GM23338 (cell line): ENCODE measurements at regions not wholly inside any gene's neighbourhood (a gene's known extent, or its start where the extent isn't known, plus 50 kb on each side); places are given as distances from the start of the nearest gene placed in this dataset.
"Not testable (repeated sequence)": the region's sequence is repeated elsewhere in the genome, so short reads cannot be mapped to it uniquely, and the experiment has no call there.

Experiments used
- CREB1 ChIP-seq: fragments of 250-450 bp; sonication (Bioruptor Pico); IDR thresholded peaks from 2 replicates; pipeline ENCODE4 v1.5.0; 2020; ENCODE audit warnings: low read depth, mild to moderate bottlenecking, moderate library complexity
- EZH2 ChIP-seq: fragments of 200-600 bp; sonication (generic); IDR thresholded peaks from one replicate; pipeline ENCODE4 v1.8.0; 2017; ENCODE audit warnings: antibody characterized with exemption, mild to moderate bottlenecking, low read depth; ENCODE audit not compliant: unreplicated experiment
- EZH2phosphoT487 ChIP-seq: fragments of 200-600 bp; sonication (generic); IDR thresholded peaks from one replicate; pipeline ENCODE4 v1.8.1; 2018; ENCODE audit warnings: antibody characterized with exemption; ENCODE audit not compliant: unreplicated experiment
- NANOG ChIP-seq: IDR thresholded peaks from 2 replicates; pipeline ENCODE4 v1.6.1; 2016; ENCODE audit warnings: antibody characterized with exemption, borderline replicate concordance
- POLR2AphosphoS5 ChIP-seq: IDR thresholded peaks from 2 replicates; pipeline ENCODE4 v1.6.1; 2016; ENCODE audit warnings: antibody characterized with exemption, low read depth
- ZNF114 ChIP-seq: fragments of 250-450 bp; sonication (Bioruptor Pico); IDR thresholded peaks from 2 replicates; pipeline ENCODE4 v1.5.0; 2020; ENCODE audit warnings: mild to moderate bottlenecking, moderate library complexity
- ZNF331 ChIP-seq: fragments of 250-450 bp; sonication (Bioruptor Pico); IDR thresholded peaks from 2 replicates; pipeline ENCODE4 v1.5.0; 2020; ENCODE audit warnings: low read depth, mild to moderate bottlenecking, moderate library complexity
- TF ChIP-seq, protein P1 (sequence below), 2 experiments: fragments of 200-600 bp in 1 of 2; sonication (generic) in 1 of 2; conservative IDR thresholded peaks; 2 replicates each; pipeline versions ENCODE4 v1.5.1 to v1.6.1; 2016 to 2017; ENCODE audit warnings: antibody characterized with exemption in 2 of 2, low read depth in 2 of 2, mild to moderate bottlenecking in 2 of 2, moderate library complexity in 1 of 2
- TF ChIP-seq, protein P2 (sequence below): IDR thresholded peaks from one replicate; pipeline ENCODE4 v1.6.1; 2018; ENCODE audit warnings: antibody characterized with exemption; ENCODE audit not compliant: unreplicated experiment
- TF ChIP-seq, protein P3 (sequence below): IDR thresholded peaks from 2 replicates; pipeline ENCODE4 v1.6.1; 2016; ENCODE audit warnings: antibody characterized with exemption

DNA sequence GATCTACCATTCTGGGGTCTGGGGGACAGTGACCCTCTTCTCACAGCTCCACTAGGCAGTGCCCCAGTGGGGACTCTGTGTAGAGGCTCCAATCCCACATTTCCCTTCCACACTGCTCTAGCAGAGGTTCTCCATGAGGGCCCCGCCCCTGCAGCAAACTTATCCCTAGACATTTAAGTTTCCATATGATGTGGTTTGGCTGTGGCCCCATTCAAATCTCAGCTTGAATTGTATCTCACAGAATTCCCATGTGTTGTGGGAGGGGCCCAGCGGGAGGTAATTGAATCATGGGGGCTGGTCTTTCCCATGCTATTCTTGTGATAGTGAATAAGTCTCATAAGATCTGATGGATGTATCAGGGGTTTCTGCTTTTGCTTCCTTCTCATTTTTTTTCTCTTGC, 241.3 kb downstream of the DPY19L2 start:
- TF ChIP-seq, protein P1, sequence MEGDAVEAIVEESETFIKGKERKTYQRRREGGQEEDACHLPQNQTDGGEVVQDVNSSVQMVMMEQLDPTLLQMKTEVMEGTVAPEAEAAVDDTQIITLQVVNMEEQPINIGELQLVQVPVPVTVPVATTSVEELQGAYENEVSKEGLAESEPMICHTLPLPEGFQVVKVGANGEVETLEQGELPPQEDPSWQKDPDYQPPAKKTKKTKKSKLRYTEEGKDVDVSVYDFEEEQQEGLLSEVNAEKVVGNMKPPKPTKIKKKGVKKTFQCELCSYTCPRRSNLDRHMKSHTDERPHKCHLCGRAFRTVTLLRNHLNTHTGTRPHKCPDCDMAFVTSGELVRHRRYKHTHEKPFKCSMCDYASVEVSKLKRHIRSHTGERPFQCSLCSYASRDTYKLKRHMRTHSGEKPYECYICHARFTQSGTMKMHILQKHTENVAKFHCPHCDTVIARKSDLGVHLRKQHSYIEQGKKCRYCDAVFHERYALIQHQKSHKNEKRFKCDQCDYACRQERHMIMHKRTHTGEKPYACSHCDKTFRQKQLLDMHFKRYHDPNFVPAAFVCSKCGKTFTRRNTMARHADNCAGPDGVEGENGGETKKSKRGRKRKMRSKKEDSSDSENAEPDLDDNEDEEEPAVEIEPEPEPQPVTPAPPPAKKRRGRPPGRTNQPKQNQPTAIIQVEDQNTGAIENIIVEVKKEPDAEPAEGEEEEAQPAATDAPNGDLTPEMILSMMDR (conservative IDR thresholded peaks at IDR 0.05; ENCODE audit: low read depth in 2 of 2) = not testable (repeated sequence)
- not testable (repeated sequence) for TF ChIP-seq NANOG; EZH2; EZH2phosphoT487; CREB1 (CRISPR knock-in tag); ZNF114 (CRISPR knock-in tag); POLR2AphosphoS5; ZNF331 (CRISPR knock-in tag)
- TF ChIP-seq, protein P2, sequence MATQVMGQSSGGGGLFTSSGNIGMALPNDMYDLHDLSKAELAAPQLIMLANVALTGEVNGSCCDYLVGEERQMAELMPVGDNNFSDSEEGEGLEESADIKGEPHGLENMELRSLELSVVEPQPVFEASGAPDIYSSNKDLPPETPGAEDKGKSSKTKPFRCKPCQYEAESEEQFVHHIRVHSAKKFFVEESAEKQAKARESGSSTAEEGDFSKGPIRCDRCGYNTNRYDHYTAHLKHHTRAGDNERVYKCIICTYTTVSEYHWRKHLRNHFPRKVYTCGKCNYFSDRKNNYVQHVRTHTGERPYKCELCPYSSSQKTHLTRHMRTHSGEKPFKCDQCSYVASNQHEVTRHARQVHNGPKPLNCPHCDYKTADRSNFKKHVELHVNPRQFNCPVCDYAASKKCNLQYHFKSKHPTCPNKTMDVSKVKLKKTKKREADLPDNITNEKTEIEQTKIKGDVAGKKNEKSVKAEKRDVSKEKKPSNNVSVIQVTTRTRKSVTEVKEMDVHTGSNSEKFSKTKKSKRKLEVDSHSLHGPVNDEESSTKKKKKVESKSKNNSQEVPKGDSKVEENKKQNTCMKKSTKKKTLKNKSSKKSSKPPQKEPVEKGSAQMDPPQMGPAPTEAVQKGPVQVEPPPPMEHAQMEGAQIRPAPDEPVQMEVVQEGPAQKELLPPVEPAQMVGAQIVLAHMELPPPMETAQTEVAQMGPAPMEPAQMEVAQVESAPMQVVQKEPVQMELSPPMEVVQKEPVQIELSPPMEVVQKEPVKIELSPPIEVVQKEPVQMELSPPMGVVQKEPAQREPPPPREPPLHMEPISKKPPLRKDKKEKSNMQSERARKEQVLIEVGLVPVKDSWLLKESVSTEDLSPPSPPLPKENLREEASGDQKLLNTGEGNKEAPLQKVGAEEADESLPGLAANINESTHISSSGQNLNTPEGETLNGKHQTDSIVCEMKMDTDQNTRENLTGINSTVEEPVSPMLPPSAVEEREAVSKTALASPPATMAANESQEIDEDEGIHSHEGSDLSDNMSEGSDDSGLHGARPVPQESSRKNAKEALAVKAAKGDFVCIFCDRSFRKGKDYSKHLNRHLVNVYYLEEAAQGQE = not testable (repeated sequence)
- TF ChIP-seq, protein P3, sequence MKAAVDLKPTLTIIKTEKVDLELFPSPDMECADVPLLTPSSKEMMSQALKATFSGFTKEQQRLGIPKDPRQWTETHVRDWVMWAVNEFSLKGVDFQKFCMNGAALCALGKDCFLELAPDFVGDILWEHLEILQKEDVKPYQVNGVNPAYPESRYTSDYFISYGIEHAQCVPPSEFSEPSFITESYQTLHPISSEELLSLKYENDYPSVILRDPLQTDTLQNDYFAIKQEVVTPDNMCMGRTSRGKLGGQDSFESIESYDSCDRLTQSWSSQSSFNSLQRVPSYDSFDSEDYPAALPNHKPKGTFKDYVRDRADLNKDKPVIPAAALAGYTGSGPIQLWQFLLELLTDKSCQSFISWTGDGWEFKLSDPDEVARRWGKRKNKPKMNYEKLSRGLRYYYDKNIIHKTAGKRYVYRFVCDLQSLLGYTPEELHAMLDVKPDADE = not testable (repeated sequence)
